Gastrocnemius medialis (tissue), 4 donors: ENCODE measurements at regions not wholly inside any gene's neighbourhood (a gene's known extent, or its start where the extent isn't known, plus 50 kb on each side); places are given as distances from the start of the nearest gene placed in this dataset.

ENCODE experiments used
- POLR2A ChIP-seq, 2 donors: fragments of 450-650 bp; IDR thresholded peaks; one replicate each; pipeline ENCODE4 v1.6.1; 2017; ENCODE audit warnings: antibody characterized with exemption in 2 of 2, mild to moderate bottlenecking in 2 of 2, moderate library complexity in 2 of 2
- TF ChIP-seq, protein P1 (sequence below), 5 experiments: fragments of 450-650 bp in 3 of 5; fragments of 200-600 bp in 2 of 5; sonication (generic) in 2 of 5; IDR thresholded peaks in 4 of 5; conservative IDR thresholded peaks in 1 of 5; 1 replicate in 4 of 5; 2 replicates in 1 of 5; pipeline ENCODE4 v1.5.1; 2016 to 2019; ENCODE audit warnings: antibody characterized with exemption in 5 of 5, mild to moderate bottlenecking in 3 of 5, moderate library complexity in 3 of 5

DNA sequence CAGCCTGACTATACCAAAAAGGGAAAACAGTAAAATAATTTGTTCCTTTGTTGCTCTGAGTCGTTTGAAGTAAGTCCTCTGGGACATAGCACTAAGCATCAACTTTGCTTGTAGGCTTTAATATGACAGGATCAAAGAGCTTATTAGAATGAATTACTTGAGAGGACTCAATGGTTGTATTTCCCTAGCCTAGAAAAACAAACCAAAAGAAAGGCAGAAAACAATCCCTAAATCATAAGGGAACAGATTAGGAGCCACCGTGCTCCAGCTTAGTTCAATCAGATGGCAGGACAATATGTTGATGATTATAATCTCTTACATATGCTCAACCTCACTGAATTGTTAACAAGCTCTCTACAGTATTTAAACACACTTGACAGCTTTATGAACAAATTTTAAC is 988.4 kb downstream of the FLRT2 start:
- TF ChIP-seq, protein P1, sequence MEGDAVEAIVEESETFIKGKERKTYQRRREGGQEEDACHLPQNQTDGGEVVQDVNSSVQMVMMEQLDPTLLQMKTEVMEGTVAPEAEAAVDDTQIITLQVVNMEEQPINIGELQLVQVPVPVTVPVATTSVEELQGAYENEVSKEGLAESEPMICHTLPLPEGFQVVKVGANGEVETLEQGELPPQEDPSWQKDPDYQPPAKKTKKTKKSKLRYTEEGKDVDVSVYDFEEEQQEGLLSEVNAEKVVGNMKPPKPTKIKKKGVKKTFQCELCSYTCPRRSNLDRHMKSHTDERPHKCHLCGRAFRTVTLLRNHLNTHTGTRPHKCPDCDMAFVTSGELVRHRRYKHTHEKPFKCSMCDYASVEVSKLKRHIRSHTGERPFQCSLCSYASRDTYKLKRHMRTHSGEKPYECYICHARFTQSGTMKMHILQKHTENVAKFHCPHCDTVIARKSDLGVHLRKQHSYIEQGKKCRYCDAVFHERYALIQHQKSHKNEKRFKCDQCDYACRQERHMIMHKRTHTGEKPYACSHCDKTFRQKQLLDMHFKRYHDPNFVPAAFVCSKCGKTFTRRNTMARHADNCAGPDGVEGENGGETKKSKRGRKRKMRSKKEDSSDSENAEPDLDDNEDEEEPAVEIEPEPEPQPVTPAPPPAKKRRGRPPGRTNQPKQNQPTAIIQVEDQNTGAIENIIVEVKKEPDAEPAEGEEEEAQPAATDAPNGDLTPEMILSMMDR (IDR thresholded peaks at IDR 0.05 in 4 of 5, conservative IDR thresholded peaks at IDR 0.05 in 1 of 5): no peak
- no peak for TF ChIP-seq POLR2A (IDR thresholded peaks at IDR 0.05)
